ENCODE measurements at regions not wholly inside any gene's neighbourhood (a gene's known extent, or its start where the extent isn't known, plus 50 kb on each side); places are given as distances from the start of the nearest gene placed in this dataset.

DNA sequence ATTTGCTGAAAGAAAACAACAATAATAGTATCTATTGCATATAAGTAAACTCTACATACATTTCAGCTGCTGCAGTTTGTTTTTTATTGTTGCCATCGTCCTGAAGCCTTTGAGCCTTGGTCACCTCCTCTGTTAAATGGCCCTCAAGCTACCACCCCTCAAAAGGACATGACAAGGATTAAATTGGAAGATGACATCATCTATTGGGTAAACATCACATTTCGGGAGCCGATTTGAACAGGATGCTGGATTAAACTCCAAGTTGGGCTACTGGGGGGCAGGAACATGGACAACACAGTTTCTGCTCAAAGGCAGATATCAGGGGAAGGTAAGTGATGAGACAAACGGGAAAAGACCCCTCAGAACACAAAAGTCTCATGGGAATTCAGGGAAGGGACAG lies 92.3 kb upstream of the ATP2B2 start:
- TF ChIP-seq CTCF (IDR thresholded peaks at IDR 0.05; ENCODE audit: low read depth, low read length, missing control alignments): no peak
- no peak for DNase-seq (ENCODE audit: low read depth)
- H3K4me3 ChIP-seq (ENCODE audit: low read depth, low read length): no peak overlapping the region

GRCh38 chr3:10599017-10599416 lies 93.6 kb upstream of the ATP2B2 start:
- no peak overlapping the region for H3K4me3 ChIP-seq (ENCODE audit: low read depth, low read length)
- DNase-seq (ENCODE audit: low read depth): no peak
- TF ChIP-seq CTCF (IDR thresholded peaks at IDR 0.05; ENCODE audit: low read depth, low read length, missing control alignments): no peak

- no peak overlapping the region for H3K4me3 ChIP-seq (ENCODE audit: low read depth, low read length)
- no peak for DNase-seq (ENCODE audit: low read depth)
- no peak for TF ChIP-seq CTCF (IDR thresholded peaks at IDR 0.05; ENCODE audit: low read depth, low read length, missing control alignments)
Observed at GRCh38 chr3:10599444-10599843, 94.1 kb upstream of the ATP2B2 start.

DNA sequence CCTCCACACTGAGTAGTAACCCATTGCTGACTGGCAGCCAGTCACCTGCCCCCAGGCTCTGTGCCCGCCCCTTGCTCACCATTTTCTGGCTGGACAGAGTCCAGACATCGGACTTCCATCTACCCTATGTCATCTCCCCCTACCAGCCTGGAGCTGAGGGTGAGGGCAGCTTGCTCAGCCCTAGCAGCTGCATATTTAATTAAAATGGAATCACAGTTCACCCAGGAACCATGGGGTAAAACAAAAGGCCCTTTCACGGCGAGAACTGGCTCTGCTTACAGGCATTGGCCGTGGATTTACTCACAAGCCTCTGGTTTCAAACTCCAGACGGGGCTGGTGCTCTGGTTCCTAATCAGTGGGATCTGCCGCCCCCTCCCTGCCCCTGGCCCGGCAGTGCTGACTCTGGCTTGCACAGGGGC lies 94.9 kb upstream of the ATP2B2 start:
- DNase-seq (ENCODE audit: low read depth): no peak
- H3K4me3 ChIP-seq (ENCODE audit: low read depth, low read length): no peak overlapping the region
- no peak for TF ChIP-seq CTCF (IDR thresholded peaks at IDR 0.05; ENCODE audit: low read depth, low read length, missing control alignments)

DNA sequence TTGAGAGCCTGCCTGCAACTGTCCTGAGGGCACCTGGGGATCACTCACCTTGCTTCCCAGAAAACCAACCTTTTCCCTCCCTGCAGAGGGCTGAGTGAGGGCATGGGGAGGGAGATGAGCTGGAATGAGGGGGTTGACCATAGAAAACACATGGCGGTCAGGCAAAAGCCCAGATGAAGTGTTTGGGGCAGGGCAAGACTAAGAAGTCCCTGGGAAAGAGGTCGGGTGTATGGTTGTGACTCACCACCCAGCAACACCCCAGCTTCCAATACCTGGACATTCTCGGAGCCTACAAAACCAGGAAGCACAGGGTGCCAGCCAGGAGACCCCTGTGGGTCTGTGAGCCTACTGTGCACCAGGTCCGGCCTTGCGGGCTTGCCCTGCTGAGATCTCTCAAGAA lies 95.3 kb upstream of the ATP2B2 start:
- no peak overlapping the region for H3K4me3 ChIP-seq (ENCODE audit: low read depth, low read length)
- TF ChIP-seq CTCF (IDR thresholded peaks at IDR 0.05; ENCODE audit: low read depth, low read length, missing control alignments): no peak
- no peak for DNase-seq (ENCODE audit: low read depth)

DNA sequence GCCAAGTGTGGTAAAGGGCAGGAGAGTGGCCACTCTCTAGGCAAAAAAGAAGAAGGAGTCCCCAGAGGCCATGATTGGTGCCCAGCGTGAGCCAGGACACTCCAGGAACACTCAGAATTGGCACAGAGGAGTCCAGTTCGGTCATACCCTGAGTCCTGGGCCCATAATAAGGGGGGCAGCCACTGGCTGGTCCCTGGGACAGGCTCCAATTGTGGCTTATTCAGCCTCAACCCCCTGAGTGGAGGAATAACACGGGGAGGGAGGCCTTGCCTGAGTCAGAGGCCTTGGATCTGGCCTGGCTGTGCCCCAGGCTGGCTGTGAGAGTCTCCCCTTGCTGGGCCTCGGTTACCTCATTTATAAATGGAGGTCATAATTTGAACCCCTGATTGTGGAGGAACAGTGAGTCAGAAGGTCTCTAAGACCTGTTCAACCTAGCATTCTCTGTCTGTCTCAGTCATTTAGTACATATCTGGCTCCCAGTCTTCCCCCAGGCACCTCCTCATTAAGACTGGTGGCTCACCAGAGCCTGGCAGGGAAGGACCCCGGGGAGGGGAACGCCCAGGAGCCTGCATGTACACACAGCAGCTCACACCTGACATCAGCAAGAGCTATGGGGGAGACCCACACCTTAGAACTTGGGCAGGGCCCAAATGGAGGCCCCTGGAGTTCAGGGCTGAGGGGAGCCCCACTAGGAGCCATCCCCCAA lies 95.9 kb upstream of the ATP2B2 start:
- DNase-seq (ENCODE audit: low read depth): no peak
- no peak for TF ChIP-seq CTCF (IDR thresholded peaks at IDR 0.05; ENCODE audit: low read depth, low read length, missing control alignments)
- H3K4me3 ChIP-seq (ENCODE audit: low read depth, low read length): no peak overlapping the region

DNA sequence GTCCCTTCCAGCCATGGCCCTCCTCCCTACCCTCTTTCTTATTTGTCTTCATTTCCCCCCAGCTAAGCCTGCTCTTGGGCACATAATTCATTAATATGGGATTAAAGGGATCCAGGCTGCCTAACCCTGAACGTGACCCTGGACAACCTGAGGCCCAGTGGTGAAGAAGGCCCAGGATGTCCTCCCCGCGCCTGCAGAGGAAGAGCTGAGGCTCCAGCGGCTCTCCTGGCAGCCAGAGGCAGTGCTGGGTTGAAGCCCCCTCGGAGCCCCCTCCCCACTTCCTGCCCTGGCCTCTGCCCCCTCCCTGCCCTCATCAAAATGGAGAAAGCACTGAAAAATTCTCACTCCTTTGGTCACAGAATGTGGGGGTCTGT lies 96.5 kb upstream of the ATP2B2 start:
- TF ChIP-seq CTCF (IDR thresholded peaks at IDR 0.05; ENCODE audit: low read depth, low read length, missing control alignments): no peak
- H3K4me3 ChIP-seq (ENCODE audit: low read depth, low read length): no peak overlapping the region
- DNase-seq (ENCODE audit: low read depth): no peak

Measured in GM12864 (cell line).